OCI-LY3 (cell line): ENCODE measurements at regions not wholly inside any gene's neighbourhood (a gene's known extent, or its start where the extent isn't known, plus 50 kb on each side); places are given as distances from the start of the nearest gene placed in this dataset.

Experiments used
- EZH2phosphoT487 ChIP-seq: fragments of 200-600 bp; shearing (Covaris generic); IDR thresholded peaks from 2 replicates; pipeline ENCODE4 v1.6.1; 2018; ENCODE audit warnings: antibody characterized with exemption, mixed run types, low read depth
- TF ChIP-seq, protein P1 (sequence below): fragments of 200-600, 300-600 bp; sonication (generic); IDR thresholded peaks from 2 replicates; pipeline ENCODE4 v1.5.1; 2014; ENCODE audit warnings: antibody characterized with exemption, low read length, low read depth

GRCh38 chr10:10630281-10630680, 387.4 kb upstream of the CELF2 start:
- TF ChIP-seq, protein P1, sequence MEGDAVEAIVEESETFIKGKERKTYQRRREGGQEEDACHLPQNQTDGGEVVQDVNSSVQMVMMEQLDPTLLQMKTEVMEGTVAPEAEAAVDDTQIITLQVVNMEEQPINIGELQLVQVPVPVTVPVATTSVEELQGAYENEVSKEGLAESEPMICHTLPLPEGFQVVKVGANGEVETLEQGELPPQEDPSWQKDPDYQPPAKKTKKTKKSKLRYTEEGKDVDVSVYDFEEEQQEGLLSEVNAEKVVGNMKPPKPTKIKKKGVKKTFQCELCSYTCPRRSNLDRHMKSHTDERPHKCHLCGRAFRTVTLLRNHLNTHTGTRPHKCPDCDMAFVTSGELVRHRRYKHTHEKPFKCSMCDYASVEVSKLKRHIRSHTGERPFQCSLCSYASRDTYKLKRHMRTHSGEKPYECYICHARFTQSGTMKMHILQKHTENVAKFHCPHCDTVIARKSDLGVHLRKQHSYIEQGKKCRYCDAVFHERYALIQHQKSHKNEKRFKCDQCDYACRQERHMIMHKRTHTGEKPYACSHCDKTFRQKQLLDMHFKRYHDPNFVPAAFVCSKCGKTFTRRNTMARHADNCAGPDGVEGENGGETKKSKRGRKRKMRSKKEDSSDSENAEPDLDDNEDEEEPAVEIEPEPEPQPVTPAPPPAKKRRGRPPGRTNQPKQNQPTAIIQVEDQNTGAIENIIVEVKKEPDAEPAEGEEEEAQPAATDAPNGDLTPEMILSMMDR: no peak
- TF ChIP-seq EZH2phosphoT487: no peak
